Fibroblast of gingiva (primary cell): ENCODE measurements at regions not wholly inside any gene's neighbourhood (a gene's known extent, or its start where the extent isn't known, plus 50 kb on each side); places are given as distances from the start of the nearest gene placed in this dataset.

Source experiments
- DNase-seq: peaks from one replicate; pipeline ENCODE4 v3.0.0-alpha.2; 2011; ENCODE audit warnings: low read depth

DNA sequence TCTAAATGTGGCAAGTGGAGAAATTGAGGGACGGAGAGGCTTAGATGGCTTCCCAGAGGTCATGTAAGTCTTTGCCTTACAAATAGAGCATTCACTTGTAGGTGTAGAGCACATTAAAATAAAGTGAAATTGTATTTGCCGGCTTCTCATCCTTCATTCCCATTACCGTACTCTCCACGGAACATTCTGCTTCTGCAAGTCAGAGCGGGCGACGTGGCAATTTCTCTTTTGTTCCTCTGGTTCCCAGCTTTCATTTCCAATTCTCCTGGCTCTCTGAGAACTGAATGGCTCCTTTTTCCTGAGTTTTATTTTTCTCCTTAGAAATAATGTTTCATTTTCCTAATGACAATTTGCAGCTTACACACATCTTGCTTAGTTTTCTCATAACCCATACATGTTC is 51.3 kb upstream of the PFKP start:
- no peak for DNase-seq

DNA sequence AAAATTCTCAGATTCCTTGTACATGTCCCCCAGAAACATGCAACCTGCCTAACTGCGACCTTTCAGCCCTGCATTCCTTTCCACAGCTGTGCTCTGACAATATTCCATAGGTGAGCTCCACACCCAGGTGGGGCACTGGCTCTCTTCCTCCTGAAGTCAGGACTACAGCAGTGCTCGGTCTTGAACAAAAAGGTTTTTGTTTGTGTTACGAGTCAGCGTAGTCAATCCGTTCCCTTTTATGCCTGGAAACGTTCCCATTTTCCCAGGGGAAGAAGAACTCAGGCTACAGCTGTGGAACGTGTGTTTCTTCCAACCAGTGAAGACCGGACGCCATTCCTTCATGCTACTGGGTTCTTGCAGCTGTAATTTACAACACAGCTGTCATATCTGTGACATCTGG is 52.4 kb upstream of the PFKP start:
- DNase-seq = no peak

DNA sequence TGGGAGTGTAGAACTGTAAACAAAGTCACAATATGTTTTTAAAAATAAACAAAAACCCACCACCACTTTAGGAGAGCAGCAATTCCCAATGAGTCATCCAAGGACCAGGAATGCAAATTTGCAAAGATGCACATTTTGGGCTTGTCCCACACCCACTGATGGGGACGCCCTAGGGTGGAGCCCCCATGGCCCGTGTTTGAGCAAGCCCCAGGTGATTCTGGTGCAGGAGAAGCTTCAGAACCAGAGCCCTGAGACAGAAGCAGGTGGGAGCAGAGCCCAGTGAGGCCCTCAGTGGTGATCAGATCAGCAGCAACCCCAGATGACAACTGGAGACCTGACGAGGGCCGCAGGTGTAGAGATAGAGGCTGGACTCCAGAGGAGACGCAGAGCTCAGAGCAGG is 55.1 kb upstream of the PFKP start:
- no peak for DNase-seq

GRCh38 chr10:3010816-3011460 is 56.4 kb upstream of the PFKP start:
- DNase-seq = no peak

GRCh38 chr10:3010334-3010733 is 57.0 kb upstream of the PFKP start:
- DNase-seq = no peak

GRCh38 chr10:3009341-3009740 is 58.0 kb upstream of the PFKP start:
- DNase-seq = no peak

DNA sequence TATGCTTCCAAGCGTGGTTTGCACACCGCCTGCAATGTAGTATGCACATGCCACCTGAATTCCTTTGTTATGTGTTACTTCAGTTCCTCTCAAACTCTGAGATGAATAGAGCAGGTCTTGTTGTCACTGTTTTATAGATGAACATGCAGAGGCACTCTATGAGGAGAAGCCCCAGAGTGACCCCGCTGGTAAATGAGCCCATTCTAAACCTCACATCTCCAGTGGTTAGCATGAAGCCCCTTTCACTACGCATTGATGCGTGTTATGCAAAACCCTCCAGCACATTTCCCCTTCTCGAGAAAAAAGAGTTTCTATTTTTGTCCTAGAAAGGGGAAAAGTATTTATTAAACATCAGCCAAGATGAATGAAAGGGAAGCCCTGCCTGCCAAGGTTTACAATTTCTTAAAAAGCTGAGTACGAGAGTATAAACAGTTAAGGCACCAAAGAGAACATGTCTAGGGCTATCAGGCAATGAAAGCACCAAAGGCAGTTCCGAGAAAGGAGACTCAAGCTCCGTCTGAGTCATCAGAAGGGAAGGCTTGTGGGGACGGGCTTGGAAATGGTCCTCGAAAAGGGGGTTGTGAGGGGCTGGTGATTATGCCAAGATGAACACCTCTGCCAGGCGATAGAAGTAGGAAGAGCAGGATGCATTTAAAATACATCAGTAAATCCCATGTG is 58.7 kb upstream of the PFKP start:
- DNase-seq = no peak

DNA sequence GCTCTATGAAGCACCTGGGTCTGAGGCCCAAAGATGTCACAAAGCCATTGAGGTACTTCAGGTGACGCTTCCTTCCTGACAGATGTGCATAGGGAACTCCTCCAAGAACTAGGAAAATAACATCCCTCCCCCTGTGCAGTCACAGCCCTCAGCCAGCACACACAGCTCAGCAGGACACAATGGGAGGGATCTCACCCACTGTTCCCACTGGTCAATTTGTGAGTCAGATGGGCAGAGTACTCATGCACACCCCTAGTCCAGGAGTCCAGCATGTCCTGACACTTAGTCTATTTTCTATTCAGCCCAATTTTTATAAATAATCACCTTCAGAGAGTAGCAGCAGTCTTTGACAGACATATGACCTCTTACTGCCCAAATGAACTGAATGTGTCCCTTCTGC is 60.7 kb upstream of the PFKP start:
- DNase-seq = no peak

- DNase-seq = no peak
Observed at GRCh38 chr10:3006093-3006492, 61.3 kb upstream of the PFKP start.

GRCh38 chr10:3002304-3002703 is 65.0 kb upstream of the PFKP start:
- DNase-seq = no peak

- no peak for DNase-seq
Observed at GRCh38 chr10:3000048-3000447, 67.3 kb upstream of the PFKP start.

- peak; percentile 73 for DNase-seq
Observed at GRCh38 chr10:2994221-2994961, 73.0 kb upstream of the PFKP start.

DNA sequence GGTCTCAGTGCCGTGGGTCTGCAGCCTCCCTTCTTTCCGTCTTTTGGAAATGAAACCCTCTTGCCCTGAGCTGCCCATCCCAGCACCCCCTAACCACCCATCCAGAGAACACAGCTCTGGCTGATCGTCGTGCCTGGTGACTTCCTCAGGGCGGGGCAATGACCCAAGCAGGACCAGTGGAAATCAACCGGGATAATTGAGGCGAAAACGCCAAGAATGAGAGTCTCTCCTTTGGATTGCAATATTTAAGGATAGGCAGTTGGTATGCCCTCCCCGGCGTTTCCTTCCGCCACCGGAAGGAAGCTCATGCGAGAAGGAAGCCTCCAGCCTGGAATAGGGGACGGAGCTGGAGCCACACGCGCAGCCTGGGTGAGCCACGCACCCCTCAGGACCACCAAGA is 73.7 kb upstream of the PFKP start:
- no peak for DNase-seq

DNA sequence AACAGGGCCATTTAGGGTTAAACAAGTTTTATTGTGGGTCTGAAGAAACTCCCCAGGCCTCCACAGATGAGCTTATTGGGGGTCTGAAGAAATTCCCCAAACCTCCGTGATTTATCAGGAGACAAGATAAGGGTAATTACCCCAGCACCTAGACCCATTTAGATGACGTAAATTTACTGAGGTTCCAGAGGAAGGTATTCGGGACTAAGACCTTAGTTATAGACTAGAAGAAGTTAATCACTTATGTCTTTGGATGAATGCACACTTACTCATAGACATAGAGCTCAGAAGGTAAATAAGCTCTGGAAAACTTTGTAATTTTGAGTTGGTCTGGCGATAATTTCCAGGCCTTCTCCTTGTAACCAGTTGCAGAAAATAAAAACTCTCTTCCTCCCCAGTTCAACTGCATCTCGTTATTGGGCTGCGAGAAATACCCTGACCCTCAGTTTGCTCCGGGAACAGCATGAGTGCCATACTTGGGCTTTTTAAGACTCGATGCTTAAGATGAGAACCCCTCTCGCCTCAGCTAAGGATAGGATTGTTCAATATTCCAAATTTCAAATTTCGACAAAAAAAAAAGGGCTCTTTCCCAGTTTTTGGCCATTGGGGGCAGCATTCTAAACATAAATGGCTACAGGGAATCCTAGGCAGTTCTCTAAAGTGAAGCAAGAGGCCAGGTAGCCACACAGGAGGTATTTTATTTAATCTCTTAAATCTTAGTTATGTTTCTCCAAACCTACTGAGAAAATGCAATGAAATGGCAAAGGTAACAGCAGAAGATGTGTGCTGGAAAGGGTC is 74.7 kb upstream of the PFKP start:
- no peak for DNase-seq

GRCh38 chr10:2990764-2991163 is 76.6 kb upstream of the PFKP start:
- no peak for DNase-seq

DNA sequence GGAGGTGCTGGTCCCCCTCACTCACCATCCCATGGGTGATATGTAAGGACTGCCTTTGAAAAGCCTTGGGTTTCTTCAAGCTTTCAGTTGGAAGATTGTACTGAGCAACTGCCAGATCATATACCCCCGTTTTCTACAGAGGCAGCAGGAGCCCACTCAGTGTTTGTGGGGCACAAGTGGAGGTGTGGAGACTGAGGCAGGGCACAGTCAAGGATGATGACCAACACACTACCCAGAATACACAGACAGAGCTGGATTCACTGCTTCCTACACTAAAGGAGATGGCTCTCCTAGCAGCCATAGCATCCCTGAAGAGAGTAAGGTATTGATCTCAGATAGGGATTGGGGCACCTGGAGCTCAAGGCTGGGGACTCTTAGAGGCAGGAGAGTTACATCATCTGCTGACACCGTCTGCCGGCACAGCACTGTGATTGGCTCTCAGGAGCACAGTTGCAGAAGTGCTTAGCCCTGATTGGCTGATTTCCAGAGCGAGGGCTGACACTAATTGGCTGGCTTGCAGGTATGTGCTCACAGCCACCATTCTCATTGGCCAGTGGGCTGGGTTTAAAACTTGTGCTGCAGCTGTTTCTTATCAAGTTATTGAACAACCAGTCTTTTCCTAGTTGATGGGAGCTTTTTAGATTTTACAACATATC is 77.9 kb upstream of the PFKP start:
- DNase-seq = no peak

- DNase-seq = no peak
Observed at GRCh38 chr10:2987185-2987768, 80.1 kb upstream of the PFKP start.

GRCh38 chr10:2986391-2986801 is 81.0 kb upstream of the PFKP start:
- DNase-seq = no peak

- DNase-seq = no peak
Observed at GRCh38 chr10:2985729-2986232, 81.6 kb upstream of the PFKP start.

DNA sequence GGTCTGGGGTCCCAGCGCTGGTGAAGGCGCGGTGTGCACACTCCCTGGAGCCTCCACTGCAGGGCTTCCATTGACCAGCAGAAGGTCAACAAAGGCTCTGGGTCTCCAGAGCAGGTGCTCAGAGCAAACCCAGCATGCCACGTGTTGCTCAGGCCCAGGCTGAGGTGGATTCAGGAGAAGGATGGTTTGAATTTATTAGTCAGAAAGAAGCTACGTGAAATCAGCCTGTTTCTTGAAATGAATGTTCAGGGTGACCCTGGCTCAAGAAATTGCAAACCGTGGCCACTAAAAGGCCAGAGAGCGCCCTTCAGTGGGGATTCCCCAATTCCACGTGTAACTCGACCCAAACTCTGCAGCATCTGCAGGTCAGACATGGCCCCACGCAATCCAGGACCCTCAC is 82.7 kb upstream of the PFKP start:
- no peak for DNase-seq

DNA sequence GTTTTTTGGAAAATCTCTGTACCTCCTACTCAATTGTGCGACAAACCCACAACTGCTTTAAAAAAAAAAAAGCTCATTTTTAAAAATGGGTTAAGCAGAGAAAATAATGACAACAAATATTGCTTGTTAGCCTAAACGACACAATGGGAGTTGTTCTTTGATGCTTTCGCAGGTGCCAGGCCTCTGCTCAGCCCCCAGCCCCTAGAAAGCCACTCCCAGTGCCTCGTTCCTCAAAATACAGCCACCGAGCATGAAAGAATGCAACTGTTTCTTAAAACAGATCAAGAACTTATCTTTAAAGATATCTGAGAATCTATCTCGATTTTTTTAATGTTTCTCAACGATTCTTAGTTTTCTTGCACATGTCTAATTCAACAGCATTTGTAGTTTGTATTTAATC is 85.2 kb upstream of the PFKP start:
- DNase-seq = no peak
